HuH-7.5 (cell line): ENCODE measurements at regions not wholly inside any gene's neighbourhood (a gene's known extent, or its start where the extent isn't known, plus 50 kb on each side); places are given as distances from the start of the nearest gene placed in this dataset.

Experiments
- DNase-seq: peaks from one replicate; pipeline ENCODE4 v3.0.0; 2011; ENCODE audit warnings: low spot score

DNA sequence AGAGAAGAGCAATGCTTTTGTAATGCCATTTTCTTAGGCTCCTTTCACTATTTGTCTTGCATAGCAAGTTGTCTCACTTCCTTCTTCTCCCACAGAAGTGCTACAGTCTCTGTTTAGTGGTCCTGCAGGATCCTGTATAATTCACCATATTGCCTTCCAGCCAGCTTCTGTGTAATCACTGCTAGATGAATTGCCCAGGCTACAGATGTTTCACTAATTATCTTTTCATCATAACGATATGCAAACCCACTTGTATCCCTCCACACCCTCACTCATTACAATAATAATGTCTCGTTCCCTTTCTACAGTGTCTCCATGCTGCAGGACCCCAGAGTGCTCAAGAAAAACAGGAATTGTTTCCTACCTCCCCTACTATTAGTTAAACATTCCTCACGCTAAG is 402.9 kb downstream of the TBL1XR1 start:
- DNase-seq: no peak

GRCh38 chr3:176789947-176790346 is 407.3 kb downstream of the TBL1XR1 start:
- DNase-seq: no peak

- no peak for DNase-seq
Measured at GRCh38 chr3:176789281-176789705, 408.0 kb downstream of the TBL1XR1 start.

DNA sequence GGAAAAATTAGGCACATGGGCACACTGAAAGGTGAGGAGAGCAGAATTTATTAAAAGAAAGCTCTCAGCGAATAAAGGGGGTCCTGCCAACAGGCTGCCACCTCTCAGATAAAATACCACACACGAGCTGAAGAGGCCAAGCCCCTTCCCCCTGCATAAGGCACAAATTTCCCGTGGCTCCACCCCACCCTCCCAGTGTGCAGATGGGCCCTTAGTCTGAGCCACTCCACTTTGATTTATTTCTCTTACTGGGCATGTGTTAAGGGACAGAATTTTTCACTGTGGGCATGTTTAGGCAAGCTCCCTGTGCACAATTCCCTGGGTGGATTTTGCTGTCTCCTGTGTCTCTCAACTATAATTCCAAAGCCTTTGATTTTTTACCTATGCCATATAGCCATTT is 409.8 kb downstream of the TBL1XR1 start:
- DNase-seq: no peak

- no peak for DNase-seq
Measured at GRCh38 chr3:176785171-176785570, 412.1 kb downstream of the TBL1XR1 start.

GRCh38 chr3:176780766-176781165 is 416.5 kb downstream of the TBL1XR1 start:
- no peak for DNase-seq

- no peak for DNase-seq
Measured at GRCh38 chr3:176776622-176777175, 420.6 kb downstream of the TBL1XR1 start.

GRCh38 chr3:176769547-176770190 is 427.6 kb downstream of the TBL1XR1 start:
- DNase-seq: no peak

GRCh38 chr3:176767385-176767784 is 429.9 kb downstream of the TBL1XR1 start:
- no peak for DNase-seq

- no peak for DNase-seq
Measured at GRCh38 chr3:176766862-176767261, 430.4 kb downstream of the TBL1XR1 start.

DNA sequence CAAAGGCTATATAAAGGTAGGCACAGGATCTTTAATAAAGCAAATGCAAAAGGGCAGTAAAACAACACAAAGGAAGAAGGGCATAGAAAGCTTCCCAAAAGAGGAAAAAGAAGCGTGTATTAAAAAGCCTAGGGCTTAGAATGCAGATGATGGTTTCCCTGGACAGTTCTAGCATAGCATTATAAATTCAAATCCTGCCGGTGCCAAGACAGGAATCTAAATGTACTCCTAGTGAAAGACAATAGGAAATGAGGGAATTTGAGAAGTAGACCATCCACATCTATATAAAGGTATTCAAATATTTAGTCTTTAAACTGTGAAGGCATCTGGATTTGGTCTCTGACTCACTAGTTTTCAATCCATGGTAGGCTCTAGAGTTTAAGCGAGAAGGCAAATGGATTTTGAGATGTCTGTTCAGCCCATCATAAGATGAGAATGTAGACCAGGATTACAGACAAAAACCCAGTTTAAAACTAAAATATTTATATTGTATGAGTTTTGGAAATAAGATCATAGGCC is 431.8 kb downstream of the TBL1XR1 start:
- DNase-seq: no peak

- no peak for DNase-seq
Measured at GRCh38 chr3:176759815-176760506, 437.3 kb downstream of the TBL1XR1 start.

- no peak for DNase-seq
Measured at GRCh38 chr3:176757429-176757828, 439.9 kb downstream of the TBL1XR1 start.

DNA sequence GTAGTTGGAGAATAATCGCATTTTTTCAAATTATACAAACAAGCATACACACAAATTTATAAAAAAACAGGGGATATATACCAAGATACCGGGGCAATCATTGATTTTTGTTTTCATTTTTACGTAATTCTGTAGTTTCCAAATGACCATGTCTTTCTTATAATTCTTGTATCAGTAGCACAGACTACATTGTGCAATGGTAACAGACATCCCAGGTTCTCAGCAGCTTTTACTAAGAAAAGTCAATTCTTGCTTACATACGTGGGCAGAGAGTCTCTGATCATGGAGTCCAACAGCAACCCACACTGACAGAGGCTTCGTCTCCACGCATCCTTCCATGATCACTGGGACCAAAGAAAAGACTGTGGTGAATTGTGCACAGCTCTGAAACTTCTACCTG is 441.3 kb downstream of the TBL1XR1 start:
- DNase-seq: no peak

DNA sequence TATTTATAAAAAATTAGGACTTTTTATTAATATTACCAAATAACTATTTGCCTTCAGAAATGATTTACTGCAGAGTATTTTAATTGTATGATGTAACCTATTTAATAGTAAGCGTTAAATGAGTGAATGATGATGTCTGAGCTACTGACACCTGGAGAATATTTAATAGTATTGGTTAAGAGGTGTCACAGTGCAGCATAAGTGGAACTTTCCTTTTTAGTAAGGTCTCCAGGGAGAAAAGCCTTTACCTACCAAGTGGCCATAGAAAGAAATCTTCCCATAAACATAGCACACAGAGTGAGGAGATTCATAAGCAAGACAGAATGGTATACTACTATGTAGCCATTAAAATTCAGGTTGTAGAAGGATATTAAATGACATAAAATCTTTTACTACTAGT is 441.7 kb downstream of the TBL1XR1 start:
- DNase-seq: no peak

- no peak for DNase-seq
Measured at GRCh38 chr3:176741664-176742047, 455.6 kb downstream of the TBL1XR1 start.

DNA sequence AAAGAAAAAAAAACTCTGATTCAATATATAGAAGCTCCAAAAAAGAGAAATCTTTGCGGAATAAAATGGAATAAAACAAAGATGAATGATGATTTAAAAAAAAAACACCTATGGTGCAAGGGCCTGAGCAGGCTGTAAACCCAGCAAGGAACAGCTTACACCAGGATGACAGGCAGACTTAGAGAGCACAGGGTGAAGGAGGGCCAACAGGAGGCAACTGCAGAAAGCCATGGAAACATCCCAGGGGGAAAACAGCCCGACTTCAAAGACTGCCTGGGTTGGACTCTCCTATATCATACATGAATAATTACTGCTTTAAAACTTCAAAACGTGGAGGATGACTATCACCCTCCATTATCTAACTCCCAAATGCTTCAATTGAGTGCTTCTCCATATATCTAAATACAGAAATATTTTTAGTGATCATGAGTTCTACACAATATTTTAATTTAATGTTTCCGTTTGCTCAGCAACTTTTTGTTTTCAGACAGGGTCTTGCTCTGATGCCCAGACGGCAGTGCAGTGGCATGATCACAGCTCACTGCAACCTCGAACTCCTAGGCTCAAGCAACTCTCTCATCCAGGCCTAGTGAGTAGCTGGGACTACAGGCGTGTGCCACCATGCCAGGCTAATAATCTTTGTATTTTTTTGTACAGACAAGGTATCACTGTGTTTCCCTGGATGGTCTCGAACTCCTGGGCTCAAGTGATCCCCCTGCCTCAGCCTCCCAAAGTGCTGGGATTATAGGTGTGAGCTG is 456.2 kb downstream of the TBL1XR1 start:
- DNase-seq: no peak

GRCh38 chr3:176739159-176739558 is 458.1 kb downstream of the TBL1XR1 start:
- no peak for DNase-seq

DNA sequence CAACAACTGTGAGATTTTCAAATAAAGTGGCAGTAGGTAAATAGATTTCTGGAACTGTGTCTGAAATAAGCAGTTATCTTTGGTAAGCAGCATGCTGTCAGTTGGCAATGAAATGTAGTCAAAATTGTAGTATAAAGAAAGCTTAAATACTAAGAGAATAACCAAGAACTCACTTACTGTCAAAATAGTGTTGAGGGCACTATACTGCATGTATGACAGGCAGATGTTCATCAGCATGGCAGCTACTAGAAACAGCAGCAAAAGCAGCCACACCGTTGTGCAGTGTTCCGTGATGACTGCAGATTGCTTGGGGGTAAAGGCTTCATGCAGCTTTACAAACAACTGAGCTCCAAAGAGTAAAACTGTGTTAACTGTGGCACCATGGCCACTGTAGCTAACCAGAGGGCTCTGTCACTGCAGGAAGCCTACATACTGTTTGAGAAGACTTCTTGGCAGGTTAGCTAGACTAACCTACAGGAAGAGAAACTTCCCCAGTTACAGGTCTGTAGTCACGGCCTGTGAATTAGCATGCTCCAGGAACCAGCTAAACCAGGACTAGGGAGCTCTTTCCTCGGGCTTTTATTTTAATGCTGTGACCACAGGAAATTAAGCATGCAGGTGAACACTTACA is 459.7 kb downstream of the TBL1XR1 start:
- no peak for DNase-seq

GRCh38 chr3:176734146-176734545 is 463.1 kb downstream of the TBL1XR1 start:
- no peak for DNase-seq

DNA sequence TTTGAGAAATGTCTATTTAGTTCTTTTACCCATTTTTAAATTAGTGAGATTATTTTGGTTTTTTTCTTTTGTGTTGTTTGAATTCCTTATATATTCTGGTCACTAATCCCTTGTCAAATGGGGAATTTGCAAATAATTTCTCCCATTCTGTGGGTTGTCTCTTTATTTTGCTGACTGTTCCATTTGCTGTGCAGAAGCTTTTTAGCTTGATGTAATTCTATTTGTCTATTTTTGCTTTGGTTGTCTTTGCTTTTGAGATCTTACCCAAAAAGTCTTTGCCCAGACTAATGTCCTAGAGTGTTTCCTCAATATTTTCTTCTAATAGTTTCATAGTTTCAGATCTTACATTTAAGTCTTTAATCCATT is 472.9 kb downstream of the TBL1XR1 start:
- no peak for DNase-seq

DNA sequence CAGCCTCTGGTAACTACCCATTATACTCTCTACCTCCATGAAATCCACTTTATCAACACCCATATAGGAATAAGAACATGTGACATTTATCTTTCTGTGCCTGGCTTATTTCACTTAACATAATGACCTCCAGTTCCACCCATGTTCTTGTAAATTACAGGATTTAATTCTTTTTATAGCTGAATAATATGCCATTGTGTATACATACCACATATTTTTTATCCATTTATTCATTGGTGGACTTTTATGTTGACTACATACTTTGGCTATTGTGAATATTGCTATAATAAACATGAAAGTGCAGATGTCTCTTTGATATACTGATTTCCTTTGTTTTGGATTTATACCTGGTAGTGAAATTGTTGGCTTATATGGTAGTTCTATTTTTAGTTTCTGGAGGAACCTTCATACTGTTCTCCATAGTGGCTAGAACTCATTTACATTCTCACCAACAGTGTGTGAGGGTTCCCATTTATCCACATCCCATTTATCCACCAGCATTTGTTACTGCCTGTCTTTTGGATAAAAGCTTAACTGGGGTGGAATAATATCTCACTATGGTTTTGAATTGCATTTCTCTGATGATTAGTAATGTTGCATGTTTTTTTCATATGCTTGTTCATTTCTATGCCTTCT is 473.4 kb downstream of the TBL1XR1 start:
- no peak for DNase-seq
